ENCODE measurements at regions not wholly inside any gene's neighbourhood (a gene's known extent, or its start where the extent isn't known, plus 50 kb on each side); places are given as distances from the start of the nearest gene placed in this dataset.

DNA sequence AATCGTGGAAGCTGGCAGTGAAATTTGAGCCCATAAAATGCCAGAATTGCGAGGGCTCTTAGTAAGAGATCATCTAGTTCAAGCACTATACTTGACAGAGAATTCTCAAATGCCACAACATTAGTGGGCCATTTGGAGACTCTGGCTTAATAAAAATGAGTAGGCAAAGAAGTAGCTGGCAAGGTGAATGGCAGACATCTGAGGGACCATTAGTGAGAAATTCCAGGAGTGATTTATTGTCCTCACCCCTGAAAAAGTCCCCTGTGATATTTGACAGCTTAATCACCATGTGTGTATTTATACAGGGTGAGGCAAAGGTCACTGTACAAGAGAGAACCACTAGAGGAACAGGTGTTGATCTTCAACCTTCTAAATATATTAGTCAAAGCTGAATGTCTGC, 207.5 kb downstream of the CHRDL1 start:
- WGBS, 2 donors = 1 to 7% methylated on average over 2 of the region's 2 CpGs
- TF ChIP-seq, protein P1, sequence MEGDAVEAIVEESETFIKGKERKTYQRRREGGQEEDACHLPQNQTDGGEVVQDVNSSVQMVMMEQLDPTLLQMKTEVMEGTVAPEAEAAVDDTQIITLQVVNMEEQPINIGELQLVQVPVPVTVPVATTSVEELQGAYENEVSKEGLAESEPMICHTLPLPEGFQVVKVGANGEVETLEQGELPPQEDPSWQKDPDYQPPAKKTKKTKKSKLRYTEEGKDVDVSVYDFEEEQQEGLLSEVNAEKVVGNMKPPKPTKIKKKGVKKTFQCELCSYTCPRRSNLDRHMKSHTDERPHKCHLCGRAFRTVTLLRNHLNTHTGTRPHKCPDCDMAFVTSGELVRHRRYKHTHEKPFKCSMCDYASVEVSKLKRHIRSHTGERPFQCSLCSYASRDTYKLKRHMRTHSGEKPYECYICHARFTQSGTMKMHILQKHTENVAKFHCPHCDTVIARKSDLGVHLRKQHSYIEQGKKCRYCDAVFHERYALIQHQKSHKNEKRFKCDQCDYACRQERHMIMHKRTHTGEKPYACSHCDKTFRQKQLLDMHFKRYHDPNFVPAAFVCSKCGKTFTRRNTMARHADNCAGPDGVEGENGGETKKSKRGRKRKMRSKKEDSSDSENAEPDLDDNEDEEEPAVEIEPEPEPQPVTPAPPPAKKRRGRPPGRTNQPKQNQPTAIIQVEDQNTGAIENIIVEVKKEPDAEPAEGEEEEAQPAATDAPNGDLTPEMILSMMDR (IDR thresholded peaks at IDR 0.05) = no peak
- peaks cover 0 to under 1% (median 0%) of the 10 kb centered on the region in 4 donors for H3K27me3 ChIP-seq
- peak; percentile 20 for FAIRE-seq
- no peaks in the 10 kb centered on the region for H3K36me3 ChIP-seq
- no peak overlapping the region for H3K27ac ChIP-seq
- H3K9me3 ChIP-seq = no peaks in the 10 kb centered on the region
- intact Hi-C loops (cut with DNase I) = no loop called here
- peak; percentile 76 to 95 (median 78) for ATAC-seq
- no peak overlapping the region for H3K4me3 ChIP-seq
- no peak for DNase-seq
- H3K4me1 ChIP-seq = peaks cover 0 to 8% (median 5%) of the 10 kb centered on the region in 3 donors

DNA sequence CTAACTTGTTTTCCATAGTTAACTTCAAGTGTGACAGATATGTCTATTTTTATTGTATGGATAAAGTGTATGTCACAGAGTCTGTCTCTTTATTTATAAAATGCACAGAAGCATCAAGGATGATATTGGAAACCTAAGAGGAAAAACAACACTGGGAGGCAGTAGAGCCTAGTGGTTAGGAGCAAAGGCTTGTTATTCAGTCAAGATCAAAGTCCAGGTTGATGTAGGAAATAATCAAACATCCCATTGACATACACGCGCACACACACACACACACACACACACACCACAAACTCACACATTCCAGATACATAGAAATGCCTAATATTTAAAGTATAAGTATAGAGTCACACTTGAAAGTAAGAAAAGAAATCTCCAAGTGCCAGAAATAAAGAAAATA, 206.8 kb downstream of the CHRDL1 start:
- Histone ChIP-seq H3K4me1 (peaks cover 0 to 8% (median 5%) of the 10 kb centered on the region in 3 donors), H3K9me3 (no peaks in the 10 kb centered on the region), H3K36me3 (no peaks in the 10 kb centered on the region), H3K4me3 (no peak overlapping the region), H3K27me3 (no peaks in the 10 kb centered on the region), H3K27ac (no peak overlapping the region)
- FAIRE-seq (no peak), DNase-seq (peak in 1 of 6 donors; percentile 3), ATAC-seq (peak; percentile 65 to 80 (median 74))
- intact Hi-C loops (cut with DNase I) = no loop called here
- TF ChIP-seq, protein P1 (IDR thresholded peaks at IDR 0.05) = no peak
- WGBS, 2 donors = 24 to 36% methylated on average over 2 of the region's 2 CpGs

DNA sequence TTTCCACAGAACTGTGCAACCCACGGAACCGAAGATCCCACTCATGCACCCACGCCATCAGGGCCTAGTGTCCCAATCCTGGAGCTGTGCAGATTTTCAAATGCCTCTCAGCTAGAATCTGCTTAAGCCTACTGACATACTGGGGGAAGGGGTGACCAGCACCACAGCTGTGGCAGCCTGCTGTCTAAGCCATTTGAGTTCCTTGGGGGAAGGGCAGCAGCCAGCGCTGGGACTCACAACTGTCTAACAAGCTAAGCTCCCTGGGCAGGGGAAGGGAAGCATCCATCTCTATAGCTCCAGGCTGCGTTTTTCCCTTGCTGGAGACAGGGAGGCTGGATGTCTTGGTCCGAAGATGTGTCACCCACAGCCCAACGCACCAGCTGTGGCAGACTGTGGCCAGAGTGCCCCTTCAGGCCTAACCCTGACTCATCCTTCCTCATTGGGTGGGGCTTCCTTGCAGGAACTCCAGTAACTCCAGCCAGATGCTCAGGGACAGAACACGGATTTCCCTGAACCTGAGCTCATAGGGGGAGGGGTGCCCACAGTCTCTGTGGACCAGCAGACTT, 194.8 kb downstream of the CHRDL1 start:
- 75 to 85% methylated on average over 8 of the region's 8 CpGs for WGBS, 2 donors
- intact Hi-C loops (cut with DNase I) = no loop called here
- no peak for FAIRE-seq
- no peak overlapping the region for H3K27ac ChIP-seq
- H3K4me1 ChIP-seq = no peaks in the 10 kb centered on the region
- no peaks in the 10 kb centered on the region for H3K27me3 ChIP-seq
- H3K4me3 ChIP-seq = no peak overlapping the region
- peak in 1 of 6 donors; percentile 30 for DNase-seq
- H3K9me3 ChIP-seq = no peaks in the 10 kb centered on the region
- ATAC-seq = no peak
- H3K36me3 ChIP-seq = no peaks in the 10 kb centered on the region
- TF ChIP-seq, protein P1 (IDR thresholded peaks at IDR 0.05) = no peak

- intact Hi-C loops (cut with DNase I) = no loop called here
- no peak for DNase-seq
- TF ChIP-seq, protein P1 (IDR thresholded peaks at IDR 0.05) = no peak
- no peak for ATAC-seq
- Histone ChIP-seq H3K27ac (no peak overlapping the region), H3K36me3 (no peaks in the 10 kb centered on the region), H3K4me1 (no peaks in the 10 kb centered on the region), H3K9me3 (no peaks in the 10 kb centered on the region), H3K27me3 (no peaks in the 10 kb centered on the region), H3K4me3 (no peak overlapping the region)
- FAIRE-seq = no peak
Measured at GRCh38 chrX:110614596-110614995, 181.0 kb downstream of the CHRDL1 start.

Data from pancreas (tissue), 10 donors.